ENCODE measurements at regions not wholly inside any gene's neighbourhood (a gene's known extent, or its start where the extent isn't known, plus 50 kb on each side); places are given as distances from the start of the nearest gene placed in this dataset.

DNA sequence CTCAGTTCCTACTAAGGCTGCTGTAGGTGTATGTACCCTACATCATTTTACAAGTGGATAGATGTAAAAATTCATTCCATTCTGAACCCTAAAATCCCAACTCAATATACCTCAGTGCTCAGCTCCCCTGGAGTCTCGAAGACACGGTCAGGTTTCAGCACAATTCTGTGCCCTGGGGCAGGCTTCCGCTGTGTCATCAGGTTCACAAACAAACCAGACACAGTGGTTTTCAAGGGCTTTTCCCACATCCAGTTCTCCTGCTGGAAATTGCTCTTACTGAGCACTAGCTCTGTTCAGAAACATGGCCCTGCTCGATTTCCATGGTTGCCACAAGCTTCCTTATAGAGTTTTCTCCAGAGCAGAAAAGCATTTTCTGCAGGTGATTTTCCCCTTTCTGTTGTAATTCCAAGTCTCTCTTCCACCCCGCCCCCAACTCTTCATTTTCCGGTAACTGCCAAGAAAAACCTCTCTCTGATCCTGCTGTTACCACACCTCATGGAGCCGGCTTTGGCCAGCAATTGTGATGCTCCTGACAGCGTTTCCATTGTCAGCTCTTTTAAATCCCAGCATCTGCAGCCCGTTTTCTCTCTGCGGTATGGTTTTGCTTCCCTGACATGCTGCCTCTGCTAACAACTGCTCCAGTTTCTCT is 483.0 kb upstream of the CCDC196 start:
- Histone ChIP-seq H3K27me3 (ENCODE audit: insufficient read depth, low read depth) (no peaks in the 10 kb centered on the region), H3K36me3 (ENCODE audit: insufficient read depth) (no peaks in the 10 kb centered on the region), H3K4me3 (IDR thresholded peaks at IDR 0.05; ENCODE audit: insufficient read depth, low read depth, low read length) (no peak overlapping the region), H3K79me2 (ENCODE audit: insufficient read depth, low read depth) (no peaks in the 10 kb centered on the region), H3K9ac (no peak overlapping the region), H3K27ac (no peak overlapping the region), H3K4me2 (no peak overlapping the region), H2AFZ (ENCODE audit: low read depth) (no peak overlapping the region), H4K20me1 (ENCODE audit: insufficient read depth) (no peaks in the 10 kb centered on the region), H3K4me1 (ENCODE audit: low read depth, poor library complexity, severe bottlenecking) (no peaks in the 10 kb centered on the region)
- TF ChIP-seq, protein P1, sequence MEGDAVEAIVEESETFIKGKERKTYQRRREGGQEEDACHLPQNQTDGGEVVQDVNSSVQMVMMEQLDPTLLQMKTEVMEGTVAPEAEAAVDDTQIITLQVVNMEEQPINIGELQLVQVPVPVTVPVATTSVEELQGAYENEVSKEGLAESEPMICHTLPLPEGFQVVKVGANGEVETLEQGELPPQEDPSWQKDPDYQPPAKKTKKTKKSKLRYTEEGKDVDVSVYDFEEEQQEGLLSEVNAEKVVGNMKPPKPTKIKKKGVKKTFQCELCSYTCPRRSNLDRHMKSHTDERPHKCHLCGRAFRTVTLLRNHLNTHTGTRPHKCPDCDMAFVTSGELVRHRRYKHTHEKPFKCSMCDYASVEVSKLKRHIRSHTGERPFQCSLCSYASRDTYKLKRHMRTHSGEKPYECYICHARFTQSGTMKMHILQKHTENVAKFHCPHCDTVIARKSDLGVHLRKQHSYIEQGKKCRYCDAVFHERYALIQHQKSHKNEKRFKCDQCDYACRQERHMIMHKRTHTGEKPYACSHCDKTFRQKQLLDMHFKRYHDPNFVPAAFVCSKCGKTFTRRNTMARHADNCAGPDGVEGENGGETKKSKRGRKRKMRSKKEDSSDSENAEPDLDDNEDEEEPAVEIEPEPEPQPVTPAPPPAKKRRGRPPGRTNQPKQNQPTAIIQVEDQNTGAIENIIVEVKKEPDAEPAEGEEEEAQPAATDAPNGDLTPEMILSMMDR (conservative IDR thresholded peaks at IDR 0.05; ENCODE audit: low read depth, low read length) = no peak

DNA sequence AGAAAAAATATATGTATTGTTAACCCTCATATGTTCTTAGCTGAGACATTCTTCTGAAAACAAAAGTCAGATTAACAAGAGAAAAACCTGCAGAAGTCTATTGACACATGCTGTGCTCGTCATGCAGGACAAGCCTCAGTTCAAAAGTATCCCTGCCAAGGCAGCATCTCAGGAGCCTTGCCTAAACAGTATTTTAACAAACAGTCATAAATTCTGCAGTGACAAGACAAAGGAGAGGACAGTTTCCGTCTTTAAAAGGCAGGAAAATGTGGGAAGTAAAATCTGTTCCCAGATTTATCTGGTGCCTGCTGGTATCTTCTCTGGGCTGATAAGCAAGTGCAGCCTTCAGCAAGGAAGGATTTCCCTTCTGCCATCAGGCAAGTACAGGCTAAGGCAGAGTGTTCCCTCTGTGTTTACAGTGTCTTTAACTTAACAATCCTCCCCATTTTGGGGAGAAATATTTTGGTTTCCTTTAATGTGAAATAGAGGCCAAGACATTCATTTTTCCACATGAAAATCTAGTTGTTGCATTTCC is 480.2 kb upstream of the CCDC196 start:
- Histone ChIP-seq H2AFZ (ENCODE audit: low read depth) (no peak overlapping the region), H3K36me3 (ENCODE audit: insufficient read depth) (no peaks in the 10 kb centered on the region), H3K79me2 (ENCODE audit: insufficient read depth, low read depth) (no peaks in the 10 kb centered on the region), H3K4me3 (IDR thresholded peaks at IDR 0.05; ENCODE audit: insufficient read depth, low read depth, low read length) (no peak overlapping the region), H3K27ac (no peak overlapping the region), H3K9ac (no peak overlapping the region), H4K20me1 (ENCODE audit: insufficient read depth) (no peaks in the 10 kb centered on the region), H3K27me3 (ENCODE audit: insufficient read depth, low read depth) (no peaks in the 10 kb centered on the region), H3K4me2 (no peak overlapping the region), H3K4me1 (ENCODE audit: low read depth, poor library complexity, severe bottlenecking) (no peaks in the 10 kb centered on the region)
- TF ChIP-seq, protein P1 (conservative IDR thresholded peaks at IDR 0.05; ENCODE audit: low read depth, low read length) = no peak

DNA sequence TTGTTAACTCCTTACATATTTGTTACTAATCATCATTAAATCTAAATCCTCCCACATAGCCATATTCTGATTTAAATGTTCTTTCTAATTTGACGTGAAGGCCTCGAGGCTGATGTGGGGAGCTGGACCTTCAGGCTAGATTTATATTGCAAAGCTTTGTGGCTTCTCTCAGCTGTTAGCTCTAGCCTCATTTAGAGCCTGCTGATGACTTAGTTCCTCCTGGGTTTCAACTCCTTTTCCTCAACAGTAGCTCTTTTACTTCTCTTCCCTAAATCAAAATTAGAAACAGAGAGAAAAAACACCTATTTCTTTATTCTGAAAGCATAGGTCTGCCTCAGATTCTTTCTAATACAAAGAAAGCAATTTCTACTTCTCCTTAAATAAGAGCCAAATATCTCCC is 477.5 kb upstream of the CCDC196 start:
- no peak overlapping the region for H3K4me3 ChIP-seq (IDR thresholded peaks at IDR 0.05; ENCODE audit: insufficient read depth, low read depth, low read length)
- H3K36me3 ChIP-seq (ENCODE audit: insufficient read depth) = no peaks in the 10 kb centered on the region
- no peaks in the 10 kb centered on the region for H3K79me2 ChIP-seq (ENCODE audit: insufficient read depth, low read depth)
- no peaks in the 10 kb centered on the region for H4K20me1 ChIP-seq (ENCODE audit: insufficient read depth)
- no peaks in the 10 kb centered on the region for H3K27me3 ChIP-seq (ENCODE audit: insufficient read depth, low read depth)
- H3K27ac ChIP-seq = no peak overlapping the region
- H3K4me2 ChIP-seq = no peak overlapping the region
- H3K4me1 ChIP-seq (ENCODE audit: low read depth, poor library complexity, severe bottlenecking) = no peaks in the 10 kb centered on the region
- no peak overlapping the region for H3K9ac ChIP-seq
- TF ChIP-seq, protein P1 (conservative IDR thresholded peaks at IDR 0.05; ENCODE audit: low read depth, low read length) = no peak
- no peak overlapping the region for H2AFZ ChIP-seq (ENCODE audit: low read depth)

DNA sequence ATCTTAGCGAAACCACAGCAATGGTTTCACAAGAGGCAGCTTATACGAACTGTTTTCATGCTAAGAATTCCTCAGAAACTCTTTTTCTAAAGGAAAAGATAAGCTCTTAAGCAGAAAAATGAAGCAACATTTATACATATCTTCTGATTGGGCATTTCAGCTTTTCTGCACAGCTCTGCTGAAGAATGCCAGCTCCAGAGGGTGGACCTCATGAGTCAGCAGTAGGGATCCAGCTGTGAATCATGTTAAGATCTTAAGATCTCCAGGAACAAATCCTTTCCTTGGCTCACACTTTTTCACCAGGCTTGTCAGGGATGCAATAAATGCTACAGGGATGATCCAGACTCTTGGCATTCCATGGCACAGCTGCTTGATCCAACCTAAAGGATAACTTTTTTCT is 477.1 kb upstream of the CCDC196 start:
- Histone ChIP-seq H3K36me3 (ENCODE audit: insufficient read depth) (no peaks in the 10 kb centered on the region), H3K4me3 (IDR thresholded peaks at IDR 0.05; ENCODE audit: insufficient read depth, low read depth, low read length) (no peak overlapping the region), H3K4me1 (ENCODE audit: low read depth, poor library complexity, severe bottlenecking) (no peaks in the 10 kb centered on the region), H2AFZ (ENCODE audit: low read depth) (no peak overlapping the region), H4K20me1 (ENCODE audit: insufficient read depth) (no peaks in the 10 kb centered on the region), H3K27me3 (ENCODE audit: insufficient read depth, low read depth) (no peaks in the 10 kb centered on the region), H3K27ac (no peak overlapping the region), H3K4me2 (no peak overlapping the region), H3K79me2 (ENCODE audit: insufficient read depth, low read depth) (no peaks in the 10 kb centered on the region), H3K9ac (no peak overlapping the region)
- TF ChIP-seq, protein P1 (conservative IDR thresholded peaks at IDR 0.05; ENCODE audit: low read depth, low read length) = no peak

Data from KMS-11 (cell line).